Astrocyte of the spinal cord (primary cell): ENCODE measurements at regions not wholly inside any gene's neighbourhood (a gene's known extent, or its start where the extent isn't known, plus 50 kb on each side); places are given as distances from the start of the nearest gene placed in this dataset.

Source experiments
- DNase-seq: peaks from one replicate; pipeline ENCODE4 v3.0.0; 2011; ENCODE audit warnings: low read depth, low spot score
- H3K4me3 ChIP-seq: 2 replicates; pipeline ENCODE4 v1.5.1; 2011; ENCODE audit warnings: low read depth, mild to moderate bottlenecking, low read length, moderate library complexity
- CTCF ChIP-seq: IDR thresholded peaks from 2 replicates; pipeline ENCODE4 v1.5.1; 2012; ENCODE audit warnings: low read depth, mild to moderate bottlenecking, low read length, inconsistent platforms
- in situ Hi-C: cut with HindIII; loops from 2 replicates; pipeline ENCODE4 v1.10.0; 2017; ENCODE audit warnings: low sequenced_read_pairs

GRCh38 chr3:28028554-28028953 lies 212.9 kb upstream of the CMC1 start:
- in situ Hi-C loops, result no loop called here
- TF ChIP-seq CTCF, result no peak
- no peak overlapping the region for H3K4me3 ChIP-seq

GRCh38 chr3:28033059-28033784 lies 208.2 kb upstream of the CMC1 start:
- no peak for DNase-seq
- H3K4me3 ChIP-seq, result no peak overlapping the region
- TF ChIP-seq CTCF, result no peak
- in situ Hi-C loops, result no loop called here

More at GRCh38 chr3:28028554-28028953, 212.9 kb upstream of the CMC1 start:
- DNase-seq, result no peak

- no peak for DNase-seq
- TF ChIP-seq CTCF, result no peak
- in situ Hi-C loops, result no loop called here
- H3K4me3 ChIP-seq, result no peak overlapping the region
Measured at GRCh38 chr3:28036599-28037575, 204.5 kb upstream of the CMC1 start.

GRCh38 chr3:28039234-28039633 lies 202.2 kb upstream of the CMC1 start:
- no peak for TF ChIP-seq CTCF
- H3K4me3 ChIP-seq, result no peak overlapping the region
- DNase-seq, result no peak
- in situ Hi-C loops, result no loop called here

- TF ChIP-seq CTCF, result no peak
- no peak overlapping the region for H3K4me3 ChIP-seq
- in situ Hi-C loops, result no loop called here
- no peak for DNase-seq
Measured at GRCh38 chr3:28039829-28040228, 201.6 kb upstream of the CMC1 start.

- no peak for DNase-seq
- no peak overlapping the region for H3K4me3 ChIP-seq
- no peak for TF ChIP-seq CTCF
- in situ Hi-C loops, result no loop called here
Measured at GRCh38 chr3:28042095-28042635, 199.3 kb upstream of the CMC1 start.
